Astrocyte of the hippocampus (primary cell): ENCODE measurements at regions not wholly inside any gene's neighbourhood (a gene's known extent, or its start where the extent isn't known, plus 50 kb on each side); places are given as distances from the start of the nearest gene placed in this dataset.

Experiments
- DNase-seq: peaks from one replicate; pipeline ENCODE4 v3.0.0; 2011; ENCODE audit warnings: low read depth, low spot score

- no peak for DNase-seq
These were observed 257.6 kb upstream of the SALL3 start for GRCh38 chr18:78721981-78722380.

GRCh38 chr18:78722386-78722785 lies 257.2 kb upstream of the SALL3 start:
- peak; percentile 17 for DNase-seq

- DNase-seq, result no peak
These were observed 256.5 kb upstream of the SALL3 start for GRCh38 chr18:78722929-78723710.

GRCh38 chr18:78724214-78724914 lies 255.3 kb upstream of the SALL3 start:
- no peak for DNase-seq

GRCh38 chr18:78725426-78725825 lies 254.2 kb upstream of the SALL3 start:
- DNase-seq, result no peak

GRCh38 chr18:78726326-78727056 lies 253.1 kb upstream of the SALL3 start:
- DNase-seq, result no peak

- no peak for DNase-seq
These were observed 252.4 kb upstream of the SALL3 start for GRCh38 chr18:78727057-78727739.

GRCh38 chr18:78727877-78728783 lies 251.5 kb upstream of the SALL3 start:
- no peak for DNase-seq

GRCh38 chr18:78728784-78729467 lies 250.7 kb upstream of the SALL3 start:
- no peak for DNase-seq

- no peak for DNase-seq
These were observed 249.1 kb upstream of the SALL3 start for GRCh38 chr18:78730546-78730945.

- DNase-seq, result no peak
These were observed 248.6 kb upstream of the SALL3 start for GRCh38 chr18:78731016-78731397.

GRCh38 chr18:78731398-78732032 lies 248.1 kb upstream of the SALL3 start:
- no peak for DNase-seq

- no peak for DNase-seq
These were observed 247.1 kb upstream of the SALL3 start for GRCh38 chr18:78732273-78733210.

- no peak for DNase-seq
These were observed 245.6 kb upstream of the SALL3 start for GRCh38 chr18:78733762-78734613.

- DNase-seq, result no peak
These were observed 245.0 kb upstream of the SALL3 start for GRCh38 chr18:78734614-78734945.

GRCh38 chr18:78735131-78736014 lies 244.2 kb upstream of the SALL3 start:
- no peak for DNase-seq
